ENCODE measurements at regions not wholly inside any gene's neighbourhood (a gene's known extent, or its start where the extent isn't known, plus 50 kb on each side); places are given as distances from the start of the nearest gene placed in this dataset.

DNA sequence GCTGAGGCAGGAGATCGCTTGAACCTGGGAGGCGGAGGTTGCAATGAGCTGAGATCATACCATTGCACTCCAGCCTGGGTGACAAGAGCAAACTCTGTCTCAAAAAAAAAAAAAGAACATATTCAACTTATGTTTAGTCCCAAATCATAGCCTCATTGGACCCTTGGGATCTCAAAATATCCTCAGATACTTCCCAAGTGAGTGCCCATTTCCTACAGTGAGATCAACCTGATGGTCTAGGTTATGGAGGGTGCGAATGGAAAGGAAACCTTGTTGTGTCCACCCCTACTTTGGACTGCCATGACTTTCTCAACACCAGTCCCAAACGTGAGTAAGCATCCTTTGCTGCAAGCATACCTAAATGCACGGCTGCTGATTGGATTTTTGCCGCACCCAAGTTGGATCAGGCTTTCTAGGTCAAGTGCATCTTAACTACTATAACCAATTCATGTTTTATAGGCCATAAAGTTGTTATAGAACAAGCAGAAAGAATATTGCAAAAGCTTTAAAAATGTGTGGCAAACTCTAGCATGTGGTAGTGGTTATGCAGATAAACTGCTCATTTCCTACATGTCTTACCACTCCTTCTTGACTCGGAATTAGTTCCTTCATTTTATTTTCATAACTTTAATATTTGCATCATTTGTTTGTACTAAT is 131.2 kb downstream of the PLEKHG1 start:
- no peak overlapping the region for H3K27ac ChIP-seq
- TF ChIP-seq, protein P1, sequence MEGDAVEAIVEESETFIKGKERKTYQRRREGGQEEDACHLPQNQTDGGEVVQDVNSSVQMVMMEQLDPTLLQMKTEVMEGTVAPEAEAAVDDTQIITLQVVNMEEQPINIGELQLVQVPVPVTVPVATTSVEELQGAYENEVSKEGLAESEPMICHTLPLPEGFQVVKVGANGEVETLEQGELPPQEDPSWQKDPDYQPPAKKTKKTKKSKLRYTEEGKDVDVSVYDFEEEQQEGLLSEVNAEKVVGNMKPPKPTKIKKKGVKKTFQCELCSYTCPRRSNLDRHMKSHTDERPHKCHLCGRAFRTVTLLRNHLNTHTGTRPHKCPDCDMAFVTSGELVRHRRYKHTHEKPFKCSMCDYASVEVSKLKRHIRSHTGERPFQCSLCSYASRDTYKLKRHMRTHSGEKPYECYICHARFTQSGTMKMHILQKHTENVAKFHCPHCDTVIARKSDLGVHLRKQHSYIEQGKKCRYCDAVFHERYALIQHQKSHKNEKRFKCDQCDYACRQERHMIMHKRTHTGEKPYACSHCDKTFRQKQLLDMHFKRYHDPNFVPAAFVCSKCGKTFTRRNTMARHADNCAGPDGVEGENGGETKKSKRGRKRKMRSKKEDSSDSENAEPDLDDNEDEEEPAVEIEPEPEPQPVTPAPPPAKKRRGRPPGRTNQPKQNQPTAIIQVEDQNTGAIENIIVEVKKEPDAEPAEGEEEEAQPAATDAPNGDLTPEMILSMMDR (conservative IDR thresholded peaks at IDR 0.05): no peak

DNA sequence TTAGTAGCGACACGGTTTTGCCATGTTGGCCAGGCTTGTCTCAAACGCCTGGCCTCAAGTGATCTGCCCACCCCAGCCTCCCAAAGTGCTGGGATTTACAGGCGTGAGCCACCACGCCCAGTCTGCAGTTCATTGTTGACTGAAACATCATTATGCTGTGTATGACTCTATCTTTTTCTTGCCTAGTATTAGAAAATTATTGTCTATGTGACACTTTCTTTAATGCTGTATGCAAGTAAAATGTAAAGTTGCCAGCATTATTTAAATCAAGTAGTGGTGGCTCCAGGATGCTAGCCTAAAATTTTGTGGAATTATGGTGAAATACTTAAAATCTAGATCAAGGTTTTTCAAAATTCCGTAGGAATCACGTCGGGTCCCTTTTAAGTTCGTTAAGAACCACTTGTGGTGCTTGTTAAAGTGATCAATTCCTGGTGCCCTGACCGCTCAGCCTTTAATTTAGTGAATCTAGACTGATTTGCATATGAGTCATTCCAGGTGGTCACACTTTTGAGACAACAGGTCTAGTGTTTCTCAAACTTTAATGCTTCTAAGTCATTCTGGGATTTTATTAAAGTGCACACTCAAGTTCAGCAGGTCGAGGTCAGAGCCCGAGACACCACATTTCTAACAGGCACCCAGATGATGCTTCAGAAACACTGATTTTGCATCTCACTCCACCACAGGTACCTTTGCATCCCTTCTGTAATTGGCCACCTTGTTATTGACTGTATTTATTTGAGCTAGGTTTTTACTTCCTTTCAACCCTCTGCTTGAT is 132.6 kb upstream of the MTHFD1L start:
- H3K27ac ChIP-seq: no peak overlapping the region
- TF ChIP-seq, protein P1 (conservative IDR thresholded peaks at IDR 0.05): no peak

- no peak overlapping the region for H3K27ac ChIP-seq
- TF ChIP-seq, protein P1 (conservative IDR thresholded peaks at IDR 0.05): no peak
These were observed 131.8 kb upstream of the MTHFD1L start for GRCh38 chr6:150733726-150734125.

GRCh38 chr6:150734235-150734634 is 131.3 kb upstream of the MTHFD1L start:
- H3K27ac ChIP-seq: no peak overlapping the region
- TF ChIP-seq, protein P1 (conservative IDR thresholded peaks at IDR 0.05): no peak

- no peak overlapping the region for H3K27ac ChIP-seq
- TF ChIP-seq, protein P1 (conservative IDR thresholded peaks at IDR 0.05): no peak
These were observed 130.1 kb upstream of the MTHFD1L start for GRCh38 chr6:150735341-150735851.

GRCh38 chr6:150738092-150738629 is 127.3 kb upstream of the MTHFD1L start:
- no peak overlapping the region for H3K27ac ChIP-seq
- TF ChIP-seq, protein P1 (conservative IDR thresholded peaks at IDR 0.05): no peak

DNA sequence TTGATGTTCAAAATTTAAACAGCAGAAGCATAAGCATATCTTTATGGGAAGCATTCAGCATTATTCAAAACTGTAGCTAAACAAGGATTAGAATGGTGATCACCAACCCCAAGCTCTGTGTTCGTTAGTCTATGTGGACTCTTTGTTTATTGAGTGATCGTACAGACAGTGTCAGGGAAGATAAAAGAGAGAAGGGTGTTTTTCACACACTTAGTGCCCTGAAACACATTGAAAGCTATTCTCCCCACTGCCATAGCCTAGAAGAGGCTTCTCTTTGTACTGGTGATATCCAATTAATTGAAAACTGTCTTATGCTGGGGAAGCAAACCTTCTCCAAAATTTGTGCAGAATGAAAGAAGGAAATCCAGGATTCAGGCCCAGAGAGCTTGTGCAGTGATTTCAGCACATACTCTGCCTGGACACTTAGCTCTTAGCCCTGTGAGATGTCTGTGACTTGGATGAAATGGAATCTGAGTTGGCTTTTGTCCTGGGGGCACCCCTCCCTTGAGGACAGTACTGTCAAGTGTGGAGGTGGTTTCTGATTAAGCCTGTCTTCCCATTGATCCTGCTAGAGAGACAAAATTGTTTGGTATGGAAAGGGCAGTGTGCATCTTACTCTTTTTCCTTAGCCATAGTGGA is 125.7 kb upstream of the MTHFD1L start:
- H3K27ac ChIP-seq: no peak overlapping the region
- TF ChIP-seq, protein P1 (conservative IDR thresholded peaks at IDR 0.05): no peak

Measured in VCaP (cell line).